SK-N-SH treated with all-trans-retinoic acid at 6 μM for 48 hours (cell line): ENCODE measurements at regions not wholly inside any gene's neighbourhood (a gene's known extent, or its start where the extent isn't known, plus 50 kb on each side); places are given as distances from the start of the nearest gene placed in this dataset.

ENCODE experiments used
- PPARA ChIP-seq: fragments of 250-450 bp; sonication (Bioruptor Pico); IDR thresholded peaks from 2 replicates; pipeline ENCODE4 v1.5.0; 2020; ENCODE audit warnings: mild to moderate bottlenecking, borderline replicate concordance
- RARB ChIP-seq: fragments of 250-450 bp; sonication (Bioruptor Pico); IDR thresholded peaks from 2 replicates; pipeline ENCODE4 v1.8.0; 2021; ENCODE audit warnings: mild to moderate bottlenecking, moderate library complexity
- SNAI2 ChIP-seq: fragments of 250-450 bp; sonication (Bioruptor Pico); IDR thresholded peaks from 2 replicates; pipeline ENCODE4 v1.5.0; 2020; ENCODE audit warnings: mild to moderate bottlenecking, moderate library complexity
- TOX ChIP-seq: fragments of 250-450 bp; sonication (Bioruptor Pico); IDR thresholded peaks from 2 replicates; pipeline ENCODE4 v1.8.0; 2021; ENCODE audit warnings: mild to moderate bottlenecking, moderate library complexity, borderline replicate concordance
- ZC3H10 ChIP-seq: fragments of 250-450 bp; sonication (Bioruptor Pico); IDR thresholded peaks from 2 replicates; pipeline ENCODE4 v1.5.1; 2021; ENCODE audit warnings: mild to moderate bottlenecking, moderate library complexity
- ZFP3 ChIP-seq: fragments of 250-450 bp; sonication (Bioruptor Pico); IDR thresholded peaks from 2 replicates; pipeline ENCODE4 v1.5.0; 2020; ENCODE audit warnings: mild to moderate bottlenecking, moderate library complexity
- ZNF70 ChIP-seq: fragments of 450-650 bp; formaldehyde crosslinking; IDR thresholded peaks from 2 replicates; pipeline ENCODE4 v1.5.0; 2020; ENCODE audit warnings: mild to moderate bottlenecking, moderate library complexity
- ZNF8 ChIP-seq: fragments of 450-650 bp; formaldehyde crosslinking; IDR thresholded peaks from 2 replicates; pipeline ENCODE4 v1.5.0; 2020; ENCODE audit warnings: mild to moderate bottlenecking, moderate library complexity
- TF ChIP-seq, protein P1 (sequence below): fragments of 250-450 bp; sonication (Bioruptor Pico); IDR thresholded peaks from 2 replicates; pipeline ENCODE4 v1.5.1; 2020; ENCODE audit warnings: low read depth, mild to moderate bottlenecking, moderate library complexity

DNA sequence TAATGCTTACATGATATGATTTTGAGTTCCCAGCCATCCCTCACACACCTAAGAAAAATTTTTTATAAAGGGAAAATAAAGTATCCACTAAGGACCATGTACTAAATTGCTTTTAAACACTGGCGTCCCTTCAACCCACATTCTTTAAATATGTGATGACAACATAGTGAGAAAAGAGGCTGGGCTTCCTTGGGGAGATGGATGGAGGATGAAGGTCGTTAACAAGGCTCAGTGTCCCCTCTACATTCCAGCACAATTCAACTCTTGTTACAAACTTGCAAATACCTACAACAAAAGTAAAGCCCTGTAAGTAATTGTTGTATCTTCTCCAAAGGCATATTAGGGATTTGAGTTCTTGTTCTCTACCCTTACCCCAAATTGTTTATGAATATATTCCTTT lies 87.2 kb upstream of the SLC4A7 start:
- TF ChIP-seq RARB (no peak), ZNF70 (CRISPR knock-in tag) (no peak), TOX (no peak), SNAI2 (no peak), ZNF8 (no peak), ZC3H10 (CRISPR knock-in tag) (no peak), PPARA (CRISPR knock-in tag) (no peak), ZFP3 (no peak)
- TF ChIP-seq, protein P1, sequence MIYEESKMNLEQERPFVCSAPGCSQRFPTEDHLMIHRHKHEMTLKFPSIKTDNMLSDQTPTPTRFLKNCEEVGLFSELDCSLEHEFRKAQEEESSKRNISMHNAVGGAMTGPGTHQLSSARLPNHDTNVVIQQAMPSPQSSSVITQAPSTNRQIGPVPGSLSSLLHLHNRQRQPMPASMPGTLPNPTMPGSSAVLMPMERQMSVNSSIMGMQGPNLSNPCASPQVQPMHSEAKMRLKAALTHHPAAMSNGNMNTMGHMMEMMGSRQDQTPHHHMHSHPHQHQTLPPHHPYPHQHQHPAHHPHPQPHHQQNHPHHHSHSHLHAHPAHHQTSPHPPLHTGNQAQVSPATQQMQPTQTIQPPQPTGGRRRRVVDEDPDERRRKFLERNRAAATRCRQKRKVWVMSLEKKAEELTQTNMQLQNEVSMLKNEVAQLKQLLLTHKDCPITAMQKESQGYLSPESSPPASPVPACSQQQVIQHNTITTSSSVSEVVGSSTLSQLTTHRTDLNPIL (CRISPR knock-in tag) = no peak
